Lower lobe of right lung (tissue), 2 donors: ENCODE measurements at regions not wholly inside any gene's neighbourhood (a gene's known extent, or its start where the extent isn't known, plus 50 kb on each side); places are given as distances from the start of the nearest gene placed in this dataset.
A peak's percentile ranks its signal among the peaks of the same experiment; 100 is the strongest.

Experiments used
- ATAC-seq, 2 donors: fragments of 200-7000 bp; cut with Tn5 transposase; one replicate each; pipeline ENCODE4 v1.9.1; 2020 to 2022; ENCODE audit warnings: mild to moderate bottlenecking in 2 of 2, moderate library complexity in 2 of 2
- DNase-seq: peaks from one replicate; pipeline ENCODE4 v3.0.0-alpha.2; 2020
- H3K27ac ChIP-seq: fragments of 200-600 bp; one replicate; pipeline ENCODE4 v1.8.0; 2022
- H3K27me3 ChIP-seq: fragments of 200-600 bp; one replicate; pipeline ENCODE4 v1.8.0; 2022; ENCODE audit warnings: low read depth
- H3K36me3 ChIP-seq: fragments of 200-600 bp; one replicate; pipeline ENCODE4 v1.8.0; 2022; ENCODE audit warnings: mild to moderate bottlenecking
- H3K4me1 ChIP-seq: fragments of 200-600 bp; one replicate; pipeline ENCODE4 v1.8.0; 2022
- H3K4me3 ChIP-seq: fragments of 200-600 bp; one replicate; pipeline ENCODE4 v1.8.0; 2022; ENCODE audit warnings: mild to moderate bottlenecking
- H3K9me3 ChIP-seq: fragments of 200-600 bp; one replicate; pipeline ENCODE4 v1.8.0; 2022
- intact Hi-C: fragments of 100-400 bp; cut with DNase I; formaldehyde crosslinking; loops from one replicate; pipeline ENCODE4 v1.11.0; 2022
- TF ChIP-seq, protein P1 (sequence below): fragments of 200-600 bp; IDR thresholded peaks from one replicate; pipeline ENCODE4 v1.8.0; 2022; ENCODE audit warnings: antibody characterized with exemption, mild to moderate bottlenecking
- donor health status: DM: no; HTN: yes; CAD: no; lungs with severe emphysema.

DNA sequence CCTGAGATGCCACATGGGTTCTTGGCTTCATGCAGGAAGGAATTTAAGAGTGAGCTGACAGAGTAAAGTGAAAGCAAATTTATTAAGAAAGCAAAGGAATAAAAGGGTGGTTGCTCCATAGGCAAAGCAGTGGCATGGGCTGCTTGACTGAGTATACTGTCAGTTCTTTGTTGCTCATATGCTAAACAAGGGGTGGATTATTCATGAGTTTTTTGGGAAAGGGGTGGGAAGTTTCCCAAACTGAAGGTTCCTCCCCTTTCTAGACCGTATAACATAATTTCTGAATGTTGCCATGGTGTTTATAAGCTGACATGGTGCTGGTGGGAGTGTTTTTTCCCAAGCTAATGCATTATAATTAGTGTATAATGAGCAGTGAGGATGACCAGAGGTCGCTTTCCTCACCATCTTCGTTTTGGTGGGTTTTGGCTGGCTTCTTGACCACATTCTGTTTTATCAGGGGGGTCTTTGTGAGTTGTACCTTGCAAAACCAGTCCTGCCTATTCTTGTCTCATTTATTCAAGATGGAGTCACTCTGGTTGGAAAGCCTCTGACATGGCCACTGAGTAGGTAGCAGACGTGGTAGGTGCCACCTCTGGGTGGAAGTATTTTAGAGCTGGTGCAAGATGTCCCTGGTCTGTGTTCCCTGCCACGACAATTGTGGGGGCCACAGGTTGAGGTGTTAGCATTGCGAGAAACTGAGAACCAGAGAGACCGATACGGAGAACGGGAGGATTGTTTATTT lies 107.5 kb upstream of the SDK1 start:
- Histone ChIP-seq H3K27ac (no peak overlapping the region), H3K36me3 (no peaks in the 10 kb centered on the region), H3K4me3 (no peak overlapping the region), H3K27me3 (no peaks in the 10 kb centered on the region), H3K4me1 (no peaks in the 10 kb centered on the region), H3K9me3 (no peaks in the 10 kb centered on the region)
- ATAC-seq (no peak), DNase-seq (no peak)
- intact Hi-C loops = no loop called here
- TF ChIP-seq, protein P1, sequence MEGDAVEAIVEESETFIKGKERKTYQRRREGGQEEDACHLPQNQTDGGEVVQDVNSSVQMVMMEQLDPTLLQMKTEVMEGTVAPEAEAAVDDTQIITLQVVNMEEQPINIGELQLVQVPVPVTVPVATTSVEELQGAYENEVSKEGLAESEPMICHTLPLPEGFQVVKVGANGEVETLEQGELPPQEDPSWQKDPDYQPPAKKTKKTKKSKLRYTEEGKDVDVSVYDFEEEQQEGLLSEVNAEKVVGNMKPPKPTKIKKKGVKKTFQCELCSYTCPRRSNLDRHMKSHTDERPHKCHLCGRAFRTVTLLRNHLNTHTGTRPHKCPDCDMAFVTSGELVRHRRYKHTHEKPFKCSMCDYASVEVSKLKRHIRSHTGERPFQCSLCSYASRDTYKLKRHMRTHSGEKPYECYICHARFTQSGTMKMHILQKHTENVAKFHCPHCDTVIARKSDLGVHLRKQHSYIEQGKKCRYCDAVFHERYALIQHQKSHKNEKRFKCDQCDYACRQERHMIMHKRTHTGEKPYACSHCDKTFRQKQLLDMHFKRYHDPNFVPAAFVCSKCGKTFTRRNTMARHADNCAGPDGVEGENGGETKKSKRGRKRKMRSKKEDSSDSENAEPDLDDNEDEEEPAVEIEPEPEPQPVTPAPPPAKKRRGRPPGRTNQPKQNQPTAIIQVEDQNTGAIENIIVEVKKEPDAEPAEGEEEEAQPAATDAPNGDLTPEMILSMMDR = no peak

DNA sequence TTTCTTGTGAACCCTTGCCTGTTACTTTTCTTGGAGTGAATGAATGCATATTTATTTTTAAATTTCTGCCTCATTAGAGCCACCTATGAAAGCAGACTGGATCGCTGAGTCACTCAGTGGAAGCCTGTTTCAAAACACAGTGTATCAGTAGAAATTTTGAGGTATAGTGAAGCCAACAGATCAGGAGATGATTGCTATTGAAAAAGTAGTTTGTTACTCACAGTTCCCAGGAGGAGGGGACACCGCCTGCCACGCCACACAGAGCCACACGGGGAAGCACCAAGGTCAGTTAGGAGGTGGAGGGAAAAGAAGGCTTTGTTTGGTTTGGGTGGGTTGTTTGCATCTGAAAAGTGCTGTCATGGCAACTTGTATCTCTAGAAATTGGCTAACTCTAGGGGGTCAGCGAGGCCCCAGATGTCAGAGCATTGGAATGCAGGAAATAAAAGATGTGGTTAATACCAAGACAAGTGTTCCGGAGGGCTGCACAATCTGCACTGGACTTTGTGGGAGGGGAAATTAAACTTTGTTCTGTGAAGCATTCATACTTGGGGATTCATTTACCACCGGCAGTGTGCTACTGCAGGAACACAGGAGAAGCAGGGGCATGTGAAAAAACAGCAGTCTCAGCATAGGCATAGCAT lies 106.4 kb upstream of the SDK1 start:
- peak; percentile 51 for DNase-seq
- Histone ChIP-seq H3K27ac (no peak overlapping the region), H3K4me3 (no peak overlapping the region), H3K4me1 (no peaks in the 10 kb centered on the region), H3K9me3 (no peaks in the 10 kb centered on the region), H3K27me3 (no peaks in the 10 kb centered on the region), H3K36me3 (no peaks in the 10 kb centered on the region)
- intact Hi-C loops = no loop called here
- ATAC-seq = peak; percentile 78 to 87
- TF ChIP-seq, protein P1 = no peak

DNA sequence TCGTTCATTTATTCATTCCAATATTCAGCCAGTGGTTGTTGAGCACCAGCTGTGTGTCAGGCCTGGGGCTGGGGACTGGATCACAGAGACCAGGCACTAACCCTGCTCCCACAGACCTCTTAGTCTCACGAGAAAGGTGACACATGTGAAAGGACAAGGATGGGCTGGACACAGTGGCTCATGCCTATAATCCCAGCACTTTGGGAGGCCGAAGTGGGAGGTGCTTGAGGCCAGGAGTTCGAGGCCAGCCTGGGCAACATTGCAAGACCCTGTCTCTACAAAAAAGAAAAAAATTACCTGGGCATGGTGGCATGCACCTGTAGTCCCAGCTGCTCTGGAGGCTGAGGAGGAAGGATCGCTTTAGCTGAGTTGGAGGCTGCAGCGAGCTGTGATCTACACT lies 105.9 kb upstream of the SDK1 start:
- no peaks in the 10 kb centered on the region for H3K9me3 ChIP-seq
- intact Hi-C loops = no loop called here
- ATAC-seq (peak in 1 of 2 donors; percentile 22), DNase-seq (no peak)
- H3K4me3 ChIP-seq = no peak overlapping the region
- TF ChIP-seq, protein P1 = no peak
- H3K27me3 ChIP-seq = no peaks in the 10 kb centered on the region
- no peaks in the 10 kb centered on the region for H3K4me1 ChIP-seq
- no peak overlapping the region for H3K27ac ChIP-seq
- no peaks in the 10 kb centered on the region for H3K36me3 ChIP-seq

DNA sequence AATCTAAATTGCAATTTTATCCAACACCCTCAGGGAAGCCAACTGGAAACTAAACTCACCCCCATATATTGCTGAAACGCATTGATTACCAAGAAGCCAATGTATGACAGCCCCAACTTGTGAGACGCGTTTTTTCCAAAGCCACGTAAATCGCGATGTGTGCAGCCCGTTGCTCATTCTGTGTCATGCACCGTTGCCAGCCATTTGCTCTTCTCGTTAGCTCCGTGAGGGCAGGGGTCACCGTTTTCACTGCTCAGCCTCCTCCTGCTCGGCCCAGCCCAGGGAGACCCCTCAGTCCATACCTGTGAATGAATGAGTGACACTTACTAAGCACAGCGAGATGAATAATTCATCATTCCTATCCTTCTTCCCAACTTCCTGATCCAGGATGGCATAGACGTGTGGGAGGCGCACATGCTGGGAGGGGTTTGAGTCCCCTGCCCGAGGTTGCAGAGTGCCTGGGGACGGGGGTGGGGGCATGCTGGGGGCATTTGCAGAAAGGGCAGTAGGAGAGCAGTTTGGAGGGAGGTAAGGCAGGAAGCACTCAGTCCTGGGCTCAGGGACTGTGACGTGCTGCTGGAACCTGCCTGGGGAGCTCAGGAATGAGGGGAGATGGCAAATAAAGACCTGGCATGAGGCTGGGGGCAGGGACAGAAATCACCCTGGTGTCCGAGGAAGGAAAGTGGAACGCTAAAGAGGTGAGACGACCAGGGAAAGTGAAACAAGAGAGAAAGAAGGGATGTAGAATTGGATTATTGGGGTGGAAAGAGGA lies 104.2 kb upstream of the SDK1 start:
- intact Hi-C loops = no loop called here
- DNase-seq (no peak), ATAC-seq (no peak)

DNA sequence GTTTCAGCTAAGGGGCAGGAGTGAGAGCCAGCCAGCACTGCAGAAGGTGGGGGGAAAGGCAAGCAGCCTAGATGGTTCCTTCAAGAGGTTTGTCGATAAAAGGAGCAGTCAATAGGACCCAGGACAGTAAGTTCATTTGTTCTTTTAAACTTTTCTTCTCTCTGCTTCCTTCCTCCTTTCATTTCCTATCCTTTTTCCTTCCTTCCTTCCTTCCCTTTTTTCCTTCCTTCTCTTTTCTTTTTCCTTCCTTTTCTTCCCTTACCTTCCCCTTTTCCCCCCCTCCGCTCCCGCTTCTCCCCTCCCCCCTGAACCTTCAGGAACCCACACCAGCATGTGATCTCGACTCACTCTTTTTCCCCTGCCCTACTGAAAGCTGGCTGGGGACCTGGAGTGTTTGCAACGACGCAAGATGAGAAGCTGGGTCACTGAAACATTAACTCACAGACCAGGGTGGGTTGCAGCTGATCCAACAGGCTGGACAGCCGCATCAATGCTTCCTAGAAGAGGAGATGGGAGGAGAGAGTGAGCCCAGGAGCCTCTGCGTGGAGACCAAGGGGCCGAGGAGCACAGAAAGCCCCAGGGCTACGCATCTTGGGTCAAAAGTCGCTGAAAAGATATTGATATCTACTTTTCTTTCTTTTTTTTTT lies 103.4 kb upstream of the SDK1 start:
- intact Hi-C loops = no loop called here
- ATAC-seq (no peak), DNase-seq (no peak)
- H3K9me3 ChIP-seq = no peaks in the 10 kb centered on the region
- H3K27me3 ChIP-seq = no peaks in the 10 kb centered on the region
- H3K36me3 ChIP-seq = no peaks in the 10 kb centered on the region
- TF ChIP-seq, protein P1 = no peak
- no peaks in the 10 kb centered on the region for H3K4me1 ChIP-seq
- no peak overlapping the region for H3K27ac ChIP-seq
- H3K4me3 ChIP-seq = no peak overlapping the region

More for the DNA sequence above, 104.2 kb upstream of the SDK1 start:
- Histone ChIP-seq H3K4me3 (no peak overlapping the region), H3K27me3 (no peaks in the 10 kb centered on the region), H3K36me3 (no peaks in the 10 kb centered on the region), H3K4me1 (no peaks in the 10 kb centered on the region), H3K27ac (no peak overlapping the region), H3K9me3 (no peaks in the 10 kb centered on the region)
- TF ChIP-seq, protein P1 = no peak
